ENCODE measurements at regions not wholly inside any gene's neighbourhood (a gene's known extent, or its start where the extent isn't known, plus 50 kb on each side); places are given as distances from the start of the nearest gene placed in this dataset.

DNA sequence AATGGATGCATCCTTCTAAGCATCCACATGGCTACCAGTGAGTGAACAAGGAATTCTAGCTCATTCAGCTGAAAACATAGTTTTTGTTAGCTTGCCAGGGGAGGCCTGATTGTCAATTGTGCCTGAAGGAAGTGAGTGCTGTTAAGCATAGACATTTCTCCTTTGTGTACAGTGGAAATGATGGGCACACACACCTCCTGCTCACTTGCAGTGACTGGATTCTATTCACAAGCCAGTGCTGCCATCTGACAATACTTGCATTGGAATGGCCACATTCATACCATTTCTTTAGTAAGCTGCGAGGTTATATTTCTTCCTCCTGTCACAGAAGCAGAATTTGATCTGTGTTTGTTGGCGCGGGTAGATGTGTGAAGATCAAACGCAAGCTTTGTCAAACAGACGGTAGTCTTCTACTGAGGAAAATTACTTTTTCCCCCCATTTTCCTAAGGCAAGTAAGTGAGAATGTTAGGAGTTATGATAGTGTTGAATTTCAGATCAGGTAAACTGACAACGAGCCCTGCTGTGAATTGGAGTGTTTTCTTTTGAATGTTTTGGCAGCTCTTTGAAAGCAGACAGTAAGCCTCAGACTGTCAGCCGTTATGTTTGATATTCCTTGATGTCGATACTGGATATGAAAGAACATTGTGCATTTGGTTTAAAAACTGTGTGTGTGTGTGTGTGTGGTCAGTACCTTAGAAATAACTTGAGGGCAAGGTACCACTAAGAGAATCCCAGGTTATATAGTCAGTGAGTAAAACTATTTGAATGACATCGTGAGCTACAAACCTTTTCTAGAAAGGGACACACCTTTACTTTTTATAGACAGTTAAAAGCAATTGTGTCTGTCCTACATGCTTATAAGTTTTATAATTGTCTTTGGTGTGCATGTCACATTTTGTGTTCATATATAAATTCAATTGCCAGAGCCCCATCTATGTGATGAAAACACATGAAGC is 84.2 kb upstream of the BMP2 start:
- TF ChIP-seq, protein P1, sequence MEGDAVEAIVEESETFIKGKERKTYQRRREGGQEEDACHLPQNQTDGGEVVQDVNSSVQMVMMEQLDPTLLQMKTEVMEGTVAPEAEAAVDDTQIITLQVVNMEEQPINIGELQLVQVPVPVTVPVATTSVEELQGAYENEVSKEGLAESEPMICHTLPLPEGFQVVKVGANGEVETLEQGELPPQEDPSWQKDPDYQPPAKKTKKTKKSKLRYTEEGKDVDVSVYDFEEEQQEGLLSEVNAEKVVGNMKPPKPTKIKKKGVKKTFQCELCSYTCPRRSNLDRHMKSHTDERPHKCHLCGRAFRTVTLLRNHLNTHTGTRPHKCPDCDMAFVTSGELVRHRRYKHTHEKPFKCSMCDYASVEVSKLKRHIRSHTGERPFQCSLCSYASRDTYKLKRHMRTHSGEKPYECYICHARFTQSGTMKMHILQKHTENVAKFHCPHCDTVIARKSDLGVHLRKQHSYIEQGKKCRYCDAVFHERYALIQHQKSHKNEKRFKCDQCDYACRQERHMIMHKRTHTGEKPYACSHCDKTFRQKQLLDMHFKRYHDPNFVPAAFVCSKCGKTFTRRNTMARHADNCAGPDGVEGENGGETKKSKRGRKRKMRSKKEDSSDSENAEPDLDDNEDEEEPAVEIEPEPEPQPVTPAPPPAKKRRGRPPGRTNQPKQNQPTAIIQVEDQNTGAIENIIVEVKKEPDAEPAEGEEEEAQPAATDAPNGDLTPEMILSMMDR (IDR thresholded peaks at IDR 0.05): no peak
- TF ChIP-seq POLR2A (IDR thresholded peaks at IDR 0.05) (no peak), POLR2AphosphoS5 (IDR thresholded peaks at IDR 0.05; ENCODE audit: insufficient read depth in 1 of 2, low read depth in 1 of 2) (no peak)

All from vagina (tissue), 2 donors.